Hepatocyte (in vitro differentiated cells): ENCODE measurements at regions not wholly inside any gene's neighbourhood (a gene's known extent, or its start where the extent isn't known, plus 50 kb on each side); places are given as distances from the start of the nearest gene placed in this dataset.

Experiments
- CTCF ChIP-seq: fragments of 200-600 bp; sonication (generic); IDR thresholded peaks from 2 replicates; pipeline ENCODE4 v1.5.1; 2016; ENCODE audit warnings: antibody characterized with exemption, mild to moderate bottlenecking; ENCODE audit not compliant: poor library complexity
- EZH2 ChIP-seq: fragments of 200-600 bp; sonication (generic); IDR thresholded peaks from 2 replicates; pipeline ENCODE4 v1.6.1; 2016; ENCODE audit warnings: antibody characterized with exemption, mild to moderate bottlenecking, borderline replicate concordance
- EZH2phosphoT487 ChIP-seq: fragments of 200-600 bp; sonication (generic); IDR thresholded peaks from one replicate; pipeline ENCODE4 v1.6.1; 2018; ENCODE audit warnings: antibody characterized with exemption, mild to moderate bottlenecking, low read depth, moderate library complexity; ENCODE audit not compliant: unreplicated experiment, severe bottlenecking

- TF ChIP-seq EZH2 (no peak), CTCF (no peak), EZH2phosphoT487 (no peak)
Observed at GRCh38 chr7:152998420-152998819, 238.9 kb downstream of the ACTR3B start.
